GM12878 (cell line): ENCODE measurements at regions not wholly inside any gene's neighbourhood (a gene's known extent, or its start where the extent isn't known, plus 50 kb on each side); places are given as distances from the start of the nearest gene placed in this dataset.

ENCODE experiments used
- ATAC-seq: fragments of 200-7000 bp; cut with Tn5 transposase; 3 replicates; pipeline ENCODE4 v1.9.1; 2020; ENCODE audit warnings: mild to moderate bottlenecking, moderate library complexity
- BruUV-seq: library from RNA; stranded (reverse); fragments of 400-500 nt; replicated peaks from 2 replicates; lab custom pipeline; 2021; lab: Mats Ljungman, UMichigan
- CTCF ChIA-PET: fragments of 300-600 bp; sonication (Branson Sonifier 250); formaldehyde crosslinking; extraction: SDS; loops from one replicate; lab custom pipeline; 2021; ENCODE audit warnings: inconsistent platforms; lab: Yijun Ruan, JAX
- POLR2A ChIA-PET: fragments of 350-600 bp; formaldehyde crosslinking; extraction: SDS; loops from one replicate; lab custom pipeline; 2021; ENCODE audit warnings: inconsistent platforms; lab: Charles Lee
- RAD21 ChIA-PET: fragments of 300-600 bp; sonication (Branson Sonifier 250); formaldehyde crosslinking; loops from one replicate; lab custom pipeline; 2023; ENCODE audit warnings: antibody characterized with exemption; ENCODE audit not compliant: unreplicated experiment; lab: Charles Lee
- SMC1A ChIA-PET: fragments of 300-600 bp; sonication (Branson Sonifier 250); formaldehyde crosslinking; loops from one replicate; lab custom pipeline; 2023; ENCODE audit not compliant: unreplicated experiment, uncharacterized antibody; lab: Charles Lee
- DNase-seq: peaks from one replicate; pipeline ENCODE4 v3.0.0-alpha.2; 2011; ENCODE audit warnings: low read depth, low spot score
- FAIRE-seq: peaks from 3 replicates; lab custom pipeline; 2011; peaks lifted over from hg19 to GRCh38; lab: Jason Lieb, UNC
- H2AFZ ChIP-seq: 2 replicates; pipeline ENCODE4 v1.6.0; 2011; ENCODE audit warnings: low read depth, low read length, control low read depth; ENCODE audit not compliant: control insufficient read depth
- H3K27ac ChIP-seq: 2 replicates; pipeline ENCODE4 v1.5.1; 2011; ENCODE audit warnings: control low read depth; ENCODE audit not compliant: control insufficient read depth, insufficient read depth
- H3K27me3 ChIP-seq, 2 experiments: replicated peaks in 1 of 2; 2 replicates each; pipeline versions ENCODE4 v1.6.0 to v1.6.1; 2011; ENCODE audit warnings: low read length in 1 of 2; ENCODE audit not compliant: control insufficient read depth in 2 of 2, insufficient read depth in 2 of 2
- H3K36me3 ChIP-seq, 2 experiments: 2 replicates each; pipeline ENCODE4 v1.5.1; 2011; ENCODE audit warnings: low read length in 1 of 2; ENCODE audit not compliant: control insufficient read depth in 2 of 2, insufficient read depth in 2 of 2
- H3K4me1 ChIP-seq: 2 replicates; pipeline ENCODE4 v1.6.1; 2011; ENCODE audit warnings: mild to moderate bottlenecking, low read length, moderate library complexity, mixed read lengths; ENCODE audit not compliant: control insufficient read depth, insufficient read depth
- H3K4me2 ChIP-seq: 2 replicates; pipeline ENCODE4 v1.6.0; 2011; ENCODE audit warnings: control low read depth; ENCODE audit not compliant: control insufficient read depth, insufficient read depth
- H3K4me3 ChIP-seq: fragments of 200-600 bp; sonication (generic); 2 replicates; pipeline ENCODE4 v1.5.1; 2016
- H3K79me2 ChIP-seq: 2 replicates; pipeline ENCODE4 v1.6.0; 2011; ENCODE audit warnings: low read length; ENCODE audit not compliant: control insufficient read depth, insufficient read depth
- H3K9ac ChIP-seq: 2 replicates; pipeline ENCODE4 v1.8.0; 2011; ENCODE audit warnings: low read length, control low read depth, mixed read lengths; ENCODE audit not compliant: control insufficient read depth, insufficient read depth
- H3K9me3 ChIP-seq: replicated peaks from 3 replicates; pipeline ENCODE4 v1.5.1; 2011; ENCODE audit warnings: mild to moderate bottlenecking, low read length; ENCODE audit not compliant: control insufficient read depth, insufficient read depth
- H4K20me1 ChIP-seq: 2 replicates; pipeline ENCODE4 v1.6.0; 2011; ENCODE audit not compliant: control insufficient read depth, insufficient read depth
- CREB1 ChIP-seq: IDR thresholded peaks from 2 replicates; pipeline ENCODE4 v1.6.1; 2012; ENCODE audit warnings: low read depth, mild to moderate bottlenecking, inconsistent platforms
- E4F1 ChIP-seq: fragments of 450-650 bp; IDR thresholded peaks from 2 replicates; pipeline ENCODE4 v1.6.1; 2018; ENCODE audit warnings: borderline replicate concordance, mild to moderate bottlenecking; ENCODE audit not compliant: partially characterized antibody
- NFXL1 ChIP-seq: fragments of 450-650 bp; IDR thresholded peaks from 2 replicates; pipeline ENCODE4 v1.6.1; 2017; ENCODE audit warnings: antibody characterized with exemption, mild to moderate bottlenecking, borderline replicate concordance
- PAX8 ChIP-seq: fragments of 450-650 bp; IDR thresholded peaks from 2 replicates; pipeline ENCODE4 v1.6.1; 2017; ENCODE audit warnings: mild to moderate bottlenecking, moderate library complexity
- POLR2A ChIP-seq: IDR thresholded peaks from 2 replicates; pipeline ENCODE4 v1.6.1; 2011; ENCODE audit warnings: low read depth, mild to moderate bottlenecking, low read length
- SKIL ChIP-seq: fragments of 450-650 bp; IDR thresholded peaks from 2 replicates; pipeline ENCODE4 v1.6.1; 2017; ENCODE audit warnings: mild to moderate bottlenecking, low read depth, inconsistent platforms; ENCODE audit not compliant: poor library complexity, severe bottlenecking
- YY1 ChIP-seq: IDR thresholded peaks from 2 replicates; pipeline ENCODE4 v1.6.1; 2011; ENCODE audit warnings: low read depth, mild to moderate bottlenecking, low read length
- ZBTB4 ChIP-seq: fragments of 450-650 bp; formaldehyde crosslinking; IDR thresholded peaks from 2 replicates; pipeline ENCODE4 v1.4.0; 2022; ENCODE audit warnings: mild to moderate bottlenecking, moderate library complexity
- ZNF687 ChIP-seq: fragments of 450-650 bp; IDR thresholded peaks from 2 replicates; pipeline ENCODE4 v1.6.1; 2017; ENCODE audit warnings: mild to moderate bottlenecking, moderate library complexity
- WGBS: methylation state at CpG from one replicate; pipeline ENCODE4 v1.1.6; 2016; ENCODE audit warnings: low lambda C conversion rate; ENCODE audit not compliant: insufficient replicate concordance, insufficient coverage; ENCODE audit errors: missing lambda C conversion rate; 5-methylcytosine and 5-hydroxymethylcytosine counted together
- in situ Hi-C: fragments of 300-500 bp; cut with MboI; formaldehyde crosslinking; loops from 9 replicates; pipeline ENCODE4 v1.14.3; 2018; ENCODE audit warnings: mixed read lengths
- intact Hi-C: fragments of 100-400 bp; cut with micrococcal nuclease; formaldehyde crosslinking; loops from one replicate; pipeline ENCODE4 v1.14.2; 2022; ENCODE audit not compliant: unreplicated experiment

GRCh38 chr17:77610972-77611521 is 347.5 kb upstream of the TNRC6C start (continued):
- no peak for TF ChIP-seq ZBTB4 (CRISPR knock-in tag)
- no peak for TF ChIP-seq POLR2A
- no peak for TF ChIP-seq PAX8
- TF ChIP-seq, all 136 proteins: peak for 0

- no peak overlapping the region for H3K4me2 ChIP-seq
- H2AFZ ChIP-seq = no peak overlapping the region
- H3K36me3 ChIP-seq = no peaks in the 10 kb centered on the region
- no peaks in the 10 kb centered on the region; a peak in 1 of 4 replicates for H3K27me3 ChIP-seq
- intact Hi-C loops (no loop called here), in situ Hi-C loops (no loop called here)
- peaks cover 2% of the 10 kb centered on the region; the same call in 2 of the 3 replicates for H3K9me3 ChIP-seq
- RAD21 ChIA-PET = no interaction called here
- CTCF ChIA-PET = no interaction called here
- 57% methylated on average over 16 of the region's 16 CpGs for WGBS
- POLR2A ChIA-PET = no interaction called here
- ATAC-seq (no peak), FAIRE-seq (no peak), DNase-seq (no peak)
- no peaks in the 10 kb centered on the region for H4K20me1 ChIP-seq
- H3K79me2 ChIP-seq = no peaks in the 10 kb centered on the region
- no peak overlapping the region for H3K27ac ChIP-seq
- SMC1A ChIA-PET = no interaction called here
- BruUV-seq = no TSS peak
- peaks cover 7% of the 10 kb centered on the region for H3K4me1 ChIP-seq
- H3K9ac ChIP-seq = no peak overlapping the region
- no peak overlapping the region for H3K4me3 ChIP-seq
- TF ChIP-seq YY1 = no peak
- no peak for TF ChIP-seq NFXL1
- TF ChIP-seq ZNF687 = no peak
- TF ChIP-seq CREB1 = no peak
- no peak for TF ChIP-seq E4F1
- no peak for TF ChIP-seq SKIL
Observed at GRCh38 chr17:77611791-77612502, 346.6 kb upstream of the TNRC6C start.
